ENCODE measurements at regions not wholly inside any gene's neighbourhood (a gene's known extent, or its start where the extent isn't known, plus 50 kb on each side); places are given as distances from the start of the nearest gene placed in this dataset.

- TF ChIP-seq EZH2 (IDR thresholded peaks at IDR 0.05) (no peak), POLR2AphosphoS5 (IDR thresholded peaks at IDR 0.05; ENCODE audit: borderline replicate concordance, low read depth, low read length) (no peak)
Observed at GRCh38 chr10:3422282-3422681, 249.7 kb upstream of the PITRM1 start.
